GM13977 (cell line): ENCODE measurements at regions not wholly inside any gene's neighbourhood (a gene's known extent, or its start where the extent isn't known, plus 50 kb on each side); places are given as distances from the start of the nearest gene placed in this dataset.

Experiments
- DNase-seq: peaks from one replicate; pipeline ENCODE4 v3.0.0; 2012; ENCODE audit warnings: low spot score
- in situ Hi-C: fragments of 300-500 bp; cut with MboI; formaldehyde crosslinking; loops from one replicate; pipeline ENCODE4 v1.12.0; 2022; ENCODE audit warnings: low sequenced_read_pairs, low pct_unique_long_range_greater_than_20kb, mixed read lengths, inconsistent platforms; ENCODE audit not compliant: unreplicated experiment
- TF ChIP-seq, protein P1 (sequence below): IDR thresholded peaks from 2 replicates; pipeline ENCODE4 v1.5.1; 2012; ENCODE audit warnings: mild to moderate bottlenecking, control low read depth; ENCODE audit not compliant: insufficient read depth; ENCODE audit errors: extremely low read depth, missing control alignments

DNA sequence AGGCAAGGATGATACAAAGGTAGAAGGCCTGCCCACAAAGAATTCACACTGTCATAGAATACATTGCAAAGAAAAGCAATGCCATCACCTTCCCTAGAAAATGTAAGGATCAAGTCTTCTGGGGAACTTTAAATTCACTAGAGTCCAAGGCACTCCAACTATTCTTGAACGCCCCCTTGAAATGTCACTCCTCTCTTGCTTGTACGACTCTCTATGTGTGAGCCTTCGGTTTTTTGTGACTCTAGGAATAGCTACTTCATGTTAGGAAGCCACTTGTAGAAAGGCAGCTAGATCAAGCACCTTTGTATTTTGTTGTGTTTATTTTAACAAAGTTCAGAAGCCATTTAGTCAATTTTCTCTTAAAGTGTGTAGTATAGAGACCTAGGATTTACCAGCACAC is 159.2 kb upstream of the ARID1B start:
- in situ Hi-C loops, result no loop called here
- TF ChIP-seq, protein P1, sequence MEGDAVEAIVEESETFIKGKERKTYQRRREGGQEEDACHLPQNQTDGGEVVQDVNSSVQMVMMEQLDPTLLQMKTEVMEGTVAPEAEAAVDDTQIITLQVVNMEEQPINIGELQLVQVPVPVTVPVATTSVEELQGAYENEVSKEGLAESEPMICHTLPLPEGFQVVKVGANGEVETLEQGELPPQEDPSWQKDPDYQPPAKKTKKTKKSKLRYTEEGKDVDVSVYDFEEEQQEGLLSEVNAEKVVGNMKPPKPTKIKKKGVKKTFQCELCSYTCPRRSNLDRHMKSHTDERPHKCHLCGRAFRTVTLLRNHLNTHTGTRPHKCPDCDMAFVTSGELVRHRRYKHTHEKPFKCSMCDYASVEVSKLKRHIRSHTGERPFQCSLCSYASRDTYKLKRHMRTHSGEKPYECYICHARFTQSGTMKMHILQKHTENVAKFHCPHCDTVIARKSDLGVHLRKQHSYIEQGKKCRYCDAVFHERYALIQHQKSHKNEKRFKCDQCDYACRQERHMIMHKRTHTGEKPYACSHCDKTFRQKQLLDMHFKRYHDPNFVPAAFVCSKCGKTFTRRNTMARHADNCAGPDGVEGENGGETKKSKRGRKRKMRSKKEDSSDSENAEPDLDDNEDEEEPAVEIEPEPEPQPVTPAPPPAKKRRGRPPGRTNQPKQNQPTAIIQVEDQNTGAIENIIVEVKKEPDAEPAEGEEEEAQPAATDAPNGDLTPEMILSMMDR, result no peak
- no peak for DNase-seq

DNA sequence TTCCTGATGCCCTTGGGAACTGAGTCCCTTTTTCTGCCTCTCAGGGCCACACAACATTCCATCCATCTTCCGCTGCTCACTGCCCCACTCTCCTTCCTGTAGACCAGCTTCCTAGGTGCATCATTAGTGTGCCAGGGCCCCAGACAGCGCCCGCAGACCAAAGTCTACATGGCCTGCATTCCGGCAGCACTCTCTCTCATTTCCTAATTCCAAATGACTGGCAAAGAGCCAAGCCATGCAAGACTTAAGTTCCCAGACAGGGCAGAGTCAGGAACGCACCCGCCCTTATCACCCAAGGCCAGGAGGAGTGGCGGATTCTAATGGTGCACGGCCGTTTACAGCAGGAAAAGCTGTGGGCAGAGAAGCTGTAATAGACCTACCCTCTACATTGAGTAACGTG is 159.8 kb upstream of the ARID1B start:
- TF ChIP-seq, protein P1, result no peak
- in situ Hi-C loops, result no loop called here
- no peak for DNase-seq

DNA sequence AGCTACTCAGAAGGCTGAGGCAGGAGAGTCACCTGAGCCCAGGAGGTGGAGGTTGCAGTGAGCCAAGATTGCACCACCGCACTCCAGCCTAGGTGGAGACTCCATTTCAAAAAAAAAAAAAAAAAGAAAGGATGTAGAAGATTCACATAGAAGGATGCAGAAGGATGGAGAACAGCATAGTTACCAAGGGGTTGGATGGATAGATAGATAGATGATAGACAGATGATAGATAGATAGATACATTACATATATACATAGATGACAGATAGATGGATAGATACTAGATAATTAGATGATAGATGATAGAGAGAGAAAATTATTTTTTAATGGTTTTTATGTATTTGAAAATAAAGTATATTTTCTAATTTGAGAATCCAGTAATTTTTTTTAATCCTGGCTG is 160.7 kb upstream of the ARID1B start:
- TF ChIP-seq, protein P1, result no peak
- no peak for DNase-seq
- in situ Hi-C loops, result no loop called here

DNA sequence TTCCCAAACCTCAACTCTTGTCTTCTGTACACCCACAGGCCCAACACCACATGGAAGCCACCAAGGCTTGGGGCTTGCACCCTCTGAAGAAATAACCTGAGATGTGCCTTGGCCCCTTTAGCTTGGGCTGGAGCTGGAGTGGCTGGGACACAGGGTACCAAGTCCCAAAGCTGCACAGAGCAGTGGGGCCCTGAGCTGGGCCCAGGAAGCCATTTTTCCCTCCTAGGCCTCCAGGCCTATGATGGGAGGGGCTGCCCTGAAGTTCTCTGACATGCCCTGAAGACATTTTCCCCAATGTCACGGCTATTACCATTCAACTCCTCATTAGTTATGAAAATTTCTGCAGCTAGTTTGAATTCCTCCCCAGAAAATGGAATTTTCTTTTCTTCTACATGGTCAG is 163.2 kb upstream of the ARID1B start:
- TF ChIP-seq, protein P1, result no peak
- no peak for DNase-seq
- in situ Hi-C loops, result no loop called here

DNA sequence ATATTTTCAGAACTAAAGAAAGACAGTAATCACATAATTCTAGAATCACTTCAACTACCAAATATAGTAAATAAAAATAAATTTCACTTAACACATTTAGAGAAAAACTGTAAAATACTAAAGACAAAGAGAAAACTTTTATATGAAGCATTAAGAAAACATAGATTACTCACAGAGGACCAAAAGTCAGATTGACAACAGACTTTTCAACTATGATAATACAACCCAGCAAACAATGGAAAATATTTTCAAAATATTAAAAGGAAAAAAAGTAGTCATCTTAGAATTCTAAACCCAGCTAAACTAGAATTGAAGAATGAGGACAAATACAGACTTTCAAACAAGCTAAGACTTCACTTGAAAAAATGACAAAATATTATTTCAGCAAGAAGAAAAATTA is 164.8 kb upstream of the ARID1B start:
- TF ChIP-seq, protein P1, result no peak
- no peak for DNase-seq
- in situ Hi-C loops, result no loop called here

DNA sequence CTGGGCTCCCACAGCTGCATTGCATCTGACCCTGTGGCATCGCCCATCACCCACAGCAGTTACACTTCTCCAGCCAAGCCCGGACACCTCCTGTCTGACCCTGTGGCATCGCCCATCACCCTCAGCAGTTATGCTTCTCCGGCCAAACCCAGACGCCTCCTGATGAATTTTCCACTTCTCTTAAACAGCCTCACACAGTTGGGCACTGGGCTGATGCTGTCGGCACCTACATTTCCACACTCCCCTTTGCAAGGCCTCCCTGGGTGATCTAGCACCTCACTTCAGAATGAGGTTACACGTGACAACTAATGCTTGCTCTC is 175.2 kb upstream of the ARID1B start:
- in situ Hi-C loops, result no loop called here
- TF ChIP-seq, protein P1, result no peak
- no peak for DNase-seq
